Left ventricle myocardium inferior (tissue), 1 donor: ENCODE measurements at regions not wholly inside any gene's neighbourhood (a gene's known extent, or its start where the extent isn't known, plus 50 kb on each side); places are given as distances from the start of the nearest gene placed in this dataset.

Experiments used
- DNase-seq: peaks from one replicate; pipeline ENCODE4 v3.0.0-alpha.2; 2020
- H3K27ac ChIP-seq: fragments of 200-600 bp; replicated peaks from 2 replicates; pipeline ENCODE4 v1.8.0; 2021
- H3K27me3 ChIP-seq: fragments of 200-600 bp; 2 replicates; pipeline ENCODE4 v1.8.0; 2021; ENCODE audit warnings: low read depth
- H3K36me3 ChIP-seq: fragments of 200-600 bp; 2 replicates; pipeline ENCODE4 v1.8.0; 2021
- H3K4me1 ChIP-seq: fragments of 200-600 bp; 2 replicates; pipeline ENCODE4 v1.8.0; 2021
- H3K4me3 ChIP-seq: fragments of 200-600 bp; 2 replicates; pipeline ENCODE4 v1.8.0; 2021; ENCODE audit warnings: mild to moderate bottlenecking, moderate library complexity
- H3K9me3 ChIP-seq: fragments of 200-600 bp; replicated peaks from 2 replicates; pipeline ENCODE4 v1.8.0; 2021
- intact Hi-C: fragments of 100-400 bp; cut with micrococcal nuclease; formaldehyde crosslinking; loops from one replicate; pipeline ENCODE4 v1.11.0; 2022
- TF ChIP-seq, protein P1 (sequence below): fragments of 200-600 bp; IDR thresholded peaks from 2 replicates; pipeline ENCODE4 v1.8.0; 2021; ENCODE audit warnings: antibody characterized with exemption, mild to moderate bottlenecking, borderline replicate concordance
- donor health status: DM: no; HTN: yes; CAD: no; lungs with severe emphysema.

- no peak for DNase-seq
- intact Hi-C loops: no loop called here
Observed at GRCh38 chr5:135697251-135697958, 118.6 kb upstream of the CXCL14 start.

DNA sequence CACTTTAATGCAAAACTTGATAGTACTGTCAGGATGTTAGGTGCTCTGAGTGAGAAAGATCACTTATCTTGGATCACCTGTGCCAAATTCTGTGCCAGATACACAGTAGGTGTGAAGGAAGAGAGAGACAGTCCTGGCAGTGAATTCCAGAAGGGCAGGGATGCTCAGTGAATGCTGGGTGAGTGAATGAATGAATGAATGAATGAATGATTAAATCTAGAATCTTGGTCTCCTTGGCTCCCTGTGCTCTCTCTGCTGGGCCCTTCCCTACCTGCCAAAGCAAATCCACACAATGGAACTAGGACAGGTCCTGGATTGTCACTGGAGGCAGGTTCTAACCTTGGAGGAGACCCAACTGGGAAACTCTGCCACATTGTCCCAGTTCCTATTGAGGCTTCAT, 117.5 kb upstream of the CXCL14 start:
- H3K4me3 ChIP-seq: no peak overlapping the region
- intact Hi-C loops: no loop called here
- DNase-seq: no peak
- no peak overlapping the region for H3K27ac ChIP-seq
- H3K27me3 ChIP-seq: peaks cover 44% of the 10 kb centered on the region
- no peaks in the 10 kb centered on the region for H3K9me3 ChIP-seq
- no peaks in the 10 kb centered on the region for H3K36me3 ChIP-seq
- TF ChIP-seq, protein P1, sequence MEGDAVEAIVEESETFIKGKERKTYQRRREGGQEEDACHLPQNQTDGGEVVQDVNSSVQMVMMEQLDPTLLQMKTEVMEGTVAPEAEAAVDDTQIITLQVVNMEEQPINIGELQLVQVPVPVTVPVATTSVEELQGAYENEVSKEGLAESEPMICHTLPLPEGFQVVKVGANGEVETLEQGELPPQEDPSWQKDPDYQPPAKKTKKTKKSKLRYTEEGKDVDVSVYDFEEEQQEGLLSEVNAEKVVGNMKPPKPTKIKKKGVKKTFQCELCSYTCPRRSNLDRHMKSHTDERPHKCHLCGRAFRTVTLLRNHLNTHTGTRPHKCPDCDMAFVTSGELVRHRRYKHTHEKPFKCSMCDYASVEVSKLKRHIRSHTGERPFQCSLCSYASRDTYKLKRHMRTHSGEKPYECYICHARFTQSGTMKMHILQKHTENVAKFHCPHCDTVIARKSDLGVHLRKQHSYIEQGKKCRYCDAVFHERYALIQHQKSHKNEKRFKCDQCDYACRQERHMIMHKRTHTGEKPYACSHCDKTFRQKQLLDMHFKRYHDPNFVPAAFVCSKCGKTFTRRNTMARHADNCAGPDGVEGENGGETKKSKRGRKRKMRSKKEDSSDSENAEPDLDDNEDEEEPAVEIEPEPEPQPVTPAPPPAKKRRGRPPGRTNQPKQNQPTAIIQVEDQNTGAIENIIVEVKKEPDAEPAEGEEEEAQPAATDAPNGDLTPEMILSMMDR: no peak
- no peaks in the 10 kb centered on the region for H3K4me1 ChIP-seq

More at GRCh38 chr5:135697251-135697958, 118.6 kb upstream of the CXCL14 start:
- Histone ChIP-seq H3K27ac (no peak overlapping the region), H3K9me3 (no peaks in the 10 kb centered on the region), H3K4me3 (no peak overlapping the region), H3K4me1 (no peaks in the 10 kb centered on the region), H3K36me3 (no peaks in the 10 kb centered on the region), H3K27me3 (peaks cover 36% of the 10 kb centered on the region)
- TF ChIP-seq, protein P1: no peak

- Histone ChIP-seq H3K27ac (no peak overlapping the region), H3K9me3 (no peaks in the 10 kb centered on the region), H3K36me3 (no peaks in the 10 kb centered on the region), H3K27me3 (peaks cover 49% of the 10 kb centered on the region), H3K4me1 (no peaks in the 10 kb centered on the region), H3K4me3 (no peak overlapping the region)
- TF ChIP-seq, protein P1: no peak
- intact Hi-C loops: no loop called here
- DNase-seq: no peak
Observed at GRCh38 chr5:135695656-135696313, 117.0 kb upstream of the CXCL14 start.

DNA sequence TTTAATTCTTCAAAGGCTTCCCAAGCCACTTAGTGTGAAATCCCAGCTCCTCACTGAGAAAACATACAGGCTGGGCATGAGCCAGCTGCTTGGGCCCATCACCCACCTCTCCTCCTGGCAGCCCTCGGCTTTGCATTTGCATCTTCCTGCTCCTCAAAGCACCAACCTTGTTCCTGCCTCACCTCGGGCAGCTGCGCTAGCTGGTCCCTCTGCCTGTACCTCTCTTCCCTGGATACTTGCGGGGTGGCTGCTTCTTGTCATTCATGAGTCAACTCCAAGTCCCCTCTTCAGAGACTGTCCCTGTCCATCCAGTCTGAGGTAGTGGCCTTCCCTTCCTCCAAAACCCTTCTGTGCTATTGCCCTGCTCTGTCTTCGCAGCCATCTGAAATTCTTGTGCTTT, 116.1 kb upstream of the CXCL14 start:
- TF ChIP-seq, protein P1: no peak
- no peak overlapping the region for H3K27ac ChIP-seq
- DNase-seq: no peak
- no peaks in the 10 kb centered on the region for H3K36me3 ChIP-seq
- no peak overlapping the region for H3K4me3 ChIP-seq
- H3K4me1 ChIP-seq: no peaks in the 10 kb centered on the region
- no peaks in the 10 kb centered on the region for H3K9me3 ChIP-seq
- peaks cover 58% of the 10 kb centered on the region for H3K27me3 ChIP-seq
- intact Hi-C loops: no loop called here

GRCh38 chr5:135694012-135694411, 115.2 kb upstream of the CXCL14 start:
- H3K27ac ChIP-seq: no peak overlapping the region
- no peaks in the 10 kb centered on the region for H3K4me1 ChIP-seq
- intact Hi-C loops: no loop called here
- H3K4me3 ChIP-seq: no peak overlapping the region
- H3K27me3 ChIP-seq: peaks cover 67% of the 10 kb centered on the region
- no peaks in the 10 kb centered on the region for H3K36me3 ChIP-seq
- DNase-seq: no peak
- TF ChIP-seq, protein P1: no peak
- no peaks in the 10 kb centered on the region for H3K9me3 ChIP-seq
